ENCODE measurements at regions not wholly inside any gene's neighbourhood (a gene's known extent, or its start where the extent isn't known, plus 50 kb on each side); places are given as distances from the start of the nearest gene placed in this dataset.

DNA sequence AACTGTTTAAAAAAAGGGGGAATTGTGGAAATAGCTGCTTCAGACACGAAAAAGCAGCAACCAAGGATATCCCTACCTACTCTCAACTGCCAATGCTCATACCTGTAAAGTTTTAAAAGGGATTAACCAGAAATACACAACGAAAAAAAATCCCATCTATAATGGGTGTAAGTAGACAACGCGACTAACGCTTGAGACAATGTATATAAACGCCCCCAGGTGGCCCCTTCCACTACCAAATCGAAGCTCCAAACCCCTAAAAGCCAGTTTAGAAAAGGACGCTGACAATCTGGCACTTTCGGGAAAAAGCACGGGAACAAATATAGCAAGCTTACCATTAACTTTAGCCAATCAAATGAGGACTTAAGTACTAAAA, 94.5 kb upstream of the BTN3A2 start:
- TF ChIP-seq, protein P1, sequence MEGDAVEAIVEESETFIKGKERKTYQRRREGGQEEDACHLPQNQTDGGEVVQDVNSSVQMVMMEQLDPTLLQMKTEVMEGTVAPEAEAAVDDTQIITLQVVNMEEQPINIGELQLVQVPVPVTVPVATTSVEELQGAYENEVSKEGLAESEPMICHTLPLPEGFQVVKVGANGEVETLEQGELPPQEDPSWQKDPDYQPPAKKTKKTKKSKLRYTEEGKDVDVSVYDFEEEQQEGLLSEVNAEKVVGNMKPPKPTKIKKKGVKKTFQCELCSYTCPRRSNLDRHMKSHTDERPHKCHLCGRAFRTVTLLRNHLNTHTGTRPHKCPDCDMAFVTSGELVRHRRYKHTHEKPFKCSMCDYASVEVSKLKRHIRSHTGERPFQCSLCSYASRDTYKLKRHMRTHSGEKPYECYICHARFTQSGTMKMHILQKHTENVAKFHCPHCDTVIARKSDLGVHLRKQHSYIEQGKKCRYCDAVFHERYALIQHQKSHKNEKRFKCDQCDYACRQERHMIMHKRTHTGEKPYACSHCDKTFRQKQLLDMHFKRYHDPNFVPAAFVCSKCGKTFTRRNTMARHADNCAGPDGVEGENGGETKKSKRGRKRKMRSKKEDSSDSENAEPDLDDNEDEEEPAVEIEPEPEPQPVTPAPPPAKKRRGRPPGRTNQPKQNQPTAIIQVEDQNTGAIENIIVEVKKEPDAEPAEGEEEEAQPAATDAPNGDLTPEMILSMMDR (IDR thresholded peaks at IDR 0.05; ENCODE audit: insufficient read depth, low read length, missing control alignments) = no peak
- POLR2A ChIA-PET = interaction anchor here (0.8 to 4.9 kb wide), 8 partner anchors 13 to 112 kb away, joined by 3 to 62 read pairs (median 6); a partner anchor contains a TSS
- no peak for DNase-seq (ENCODE audit: low read depth, low spot score)
- peak overlapping the region; percentile 63 for H3K4me3 ChIP-seq (ENCODE audit: low read depth, low read length)
- CTCF ChIA-PET = interaction anchor here (0.9 to 3.4 kb wide), 9 partner anchors 9 to 206 kb away, joined by 3 to 18 read pairs (median 6); a partner anchor contains a TSS

DNA sequence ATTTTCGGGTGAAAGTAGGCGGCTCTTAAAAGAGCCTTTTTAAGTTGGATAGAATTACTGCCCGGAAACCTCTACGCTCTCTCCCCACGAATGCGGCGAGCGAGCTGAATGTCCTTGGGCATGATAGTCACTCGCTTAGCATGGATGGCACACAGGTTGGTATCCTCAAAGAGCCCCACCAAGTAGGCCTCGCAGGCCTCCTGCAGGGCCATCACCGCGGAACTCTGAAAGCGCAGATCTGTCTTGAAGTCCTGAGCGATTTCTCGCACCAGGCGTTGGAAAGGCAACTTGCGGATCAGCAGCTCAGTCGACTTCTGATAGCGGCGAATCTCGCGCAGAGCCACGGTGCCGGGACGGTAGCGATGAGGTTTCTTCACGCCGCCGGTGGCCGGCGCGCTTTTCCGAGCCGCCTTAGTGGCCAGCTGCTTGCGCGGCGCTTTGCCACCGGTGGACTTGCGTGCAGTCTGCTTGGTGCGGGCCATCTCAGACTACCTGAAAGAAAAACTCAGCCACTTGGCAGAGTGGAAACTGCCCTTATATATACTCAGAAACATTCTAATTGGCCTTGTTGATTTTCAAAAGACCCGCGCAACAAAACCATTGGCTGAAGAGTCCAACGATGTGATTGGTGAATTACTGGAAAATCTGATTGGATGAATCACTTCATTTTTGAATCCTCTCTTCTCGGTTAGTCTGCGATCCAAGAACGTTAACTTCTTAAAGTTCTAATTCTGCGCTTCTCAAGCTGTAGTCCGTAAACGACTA, 93.9 kb upstream of the BTN3A2 start:
- peak overlapping the region; percentile 63 for H3K4me3 ChIP-seq (ENCODE audit: low read depth, low read length)
- ChIA-PET CTCF (interaction anchor here (1.0 to 3.4 kb wide), 9 partner anchors 9 to 325 kb away, joined by 3 to 18 read pairs (median 6); partner anchors contain the start of gene ABT1), POLR2A (interaction anchor here (0.7 to 4.9 kb wide), 9 partner anchors 14 to 1601 kb away, joined by 3 to 62 read pairs (median 6); a partner anchor contains a TSS)
- TF ChIP-seq, protein P1 (IDR thresholded peaks at IDR 0.05; ENCODE audit: insufficient read depth, low read length, missing control alignments) = no peak
- no peak for DNase-seq (ENCODE audit: low read depth, low spot score)

DNA sequence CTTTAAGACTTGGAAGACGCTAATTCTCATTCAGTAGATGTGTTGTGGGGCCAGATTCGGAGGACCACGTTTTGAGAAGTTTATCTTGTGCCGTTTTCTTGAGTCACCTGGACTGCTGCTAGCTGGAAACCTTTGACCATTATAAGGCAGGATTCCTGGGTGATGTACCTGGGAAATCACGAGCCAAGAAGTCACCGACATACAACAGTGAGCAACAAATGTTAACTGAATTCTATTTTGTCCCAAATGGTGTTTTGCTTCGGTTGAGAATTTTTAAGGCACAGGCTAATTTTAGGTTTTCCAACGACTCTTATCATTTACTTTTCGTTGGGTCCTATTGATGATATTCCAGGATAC, 93.4 kb upstream of the BTN3A2 start:
- DNase-seq (ENCODE audit: low read depth, low spot score) = no peak
- CTCF ChIA-PET = interaction anchor here (1.9 to 3.3 kb wide), 3 partner anchors 10 to 324 kb away, joined by 10 to 14 read pairs (median 13); partner anchors contain the start of gene ABT1
- POLR2A ChIA-PET = interaction anchor here (0.7 to 4.9 kb wide), 7 partner anchors 13 to 1600 kb away, joined by 3 to 62 read pairs (median 3); a partner anchor contains a TSS
- peak overlapping the region; percentile 63 for H3K4me3 ChIP-seq (ENCODE audit: low read depth, low read length)
- TF ChIP-seq, protein P1 (IDR thresholded peaks at IDR 0.05; ENCODE audit: insufficient read depth, low read length, missing control alignments) = no peak

DNA sequence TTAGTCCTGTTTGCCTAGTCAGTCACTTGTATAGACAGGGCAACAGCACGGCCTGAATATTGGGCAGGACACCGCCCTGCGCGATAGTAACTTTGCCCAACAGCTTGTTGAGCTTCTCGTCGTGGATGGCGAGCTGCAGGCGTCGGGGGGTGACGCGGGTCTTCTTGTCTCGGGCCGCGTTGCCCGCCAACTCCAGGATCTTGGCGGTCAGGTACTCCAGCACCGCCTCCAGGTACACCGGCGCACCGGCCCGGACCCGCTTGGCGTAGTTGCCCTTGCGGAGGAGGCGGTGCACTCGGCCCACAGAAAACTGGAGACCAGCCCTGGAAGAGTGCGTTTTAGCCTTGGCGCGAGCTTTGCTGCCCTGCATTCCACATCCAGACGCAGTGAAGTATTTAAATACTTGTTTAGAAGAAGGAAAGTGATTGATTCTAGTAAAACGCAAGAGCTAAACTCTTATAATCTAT, 92.8 kb upstream of the BTN3A2 start:
- POLR2A ChIA-PET = interaction anchor here (0.8 to 4.9 kb wide), 15 partner anchors 13 to 1552 kb away, joined by 3 to 62 read pairs (median 4); a partner anchor contains a TSS
- TF ChIP-seq, protein P1 (IDR thresholded peaks at IDR 0.05; ENCODE audit: insufficient read depth, low read length, missing control alignments) = no peak
- H3K4me3 ChIP-seq (ENCODE audit: low read depth, low read length) = peak overlapping the region; percentile 63
- no peak for DNase-seq (ENCODE audit: low read depth, low spot score)
- CTCF ChIA-PET = interaction anchor here (0.6 to 3.3 kb wide), 6 partner anchors 10 to 323 kb away, joined by 3 to 14 read pairs (median 4); partner anchors contain the start of gene ABT1

DNA sequence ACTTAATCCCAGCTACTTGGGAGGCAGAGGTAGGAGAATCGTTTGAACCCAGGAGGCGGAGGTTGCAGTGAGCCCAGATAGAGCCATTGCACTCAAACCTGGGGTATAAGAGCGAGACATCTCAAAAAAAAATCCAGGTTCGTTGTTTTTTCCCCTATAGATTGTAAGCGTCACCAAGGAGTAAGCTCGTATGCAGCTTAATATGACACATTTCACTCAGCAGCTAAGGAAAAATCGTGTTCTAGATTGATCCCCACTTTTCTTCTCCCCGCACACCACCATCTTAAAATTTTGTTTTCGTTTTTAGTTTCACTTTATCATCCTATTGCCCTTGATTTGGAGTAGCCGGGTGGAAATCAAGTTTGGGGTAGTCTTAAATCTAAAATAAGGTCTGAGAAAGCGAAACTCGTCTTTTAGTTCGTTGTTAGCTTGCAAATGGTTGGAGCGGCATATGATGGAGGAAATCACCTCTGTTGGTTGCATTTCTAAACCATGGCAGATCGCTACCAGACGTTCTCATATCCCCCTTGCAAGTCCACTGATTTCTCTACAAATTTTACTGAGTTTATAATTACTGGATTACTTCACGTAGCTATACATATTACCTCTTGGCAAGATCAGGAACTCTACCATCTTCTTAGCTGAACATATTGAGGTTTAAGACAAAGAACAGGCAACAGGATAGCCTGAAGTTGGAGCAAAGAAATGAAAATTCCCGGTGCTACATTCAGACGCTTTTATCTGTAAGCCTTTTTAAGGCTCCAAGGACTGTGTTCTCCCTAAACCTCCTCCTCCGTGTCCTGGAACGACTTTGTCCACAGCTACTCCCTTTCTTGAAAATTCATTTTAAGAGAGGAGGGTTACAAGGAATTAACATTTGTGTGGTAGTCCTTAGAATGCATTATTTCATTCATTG, 91.1 kb upstream of the BTN3A2 start:
- DNase-seq (ENCODE audit: low read depth, low spot score) = no peak
- peak overlapping the region; percentile 63 for H3K4me3 ChIP-seq (ENCODE audit: low read depth, low read length)
- TF ChIP-seq, protein P1 (IDR thresholded peaks at IDR 0.05; ENCODE audit: insufficient read depth, low read length, missing control alignments) = no peak
- ChIA-PET CTCF (interaction anchor here (1.0 to 3.3 kb wide), 12 partner anchors 11 to 322 kb away, joined by 3 to 14 read pairs (median 4); partner anchors contain the start of gene ABT1), POLR2A (interaction anchor here (0.8 to 4.9 kb wide), 10 partner anchors 11 to 859 kb away, joined by 3 to 62 read pairs (median 12); a partner anchor contains a TSS)
